Stimulated activated CD4-positive, alpha-beta T cell treated with anti-CD3 and anti-CD28 coated beads, TNF-alpha, amount 100 ng/mL, for 48 hours (primary cell): ENCODE measurements at regions not wholly inside any gene's neighbourhood (a gene's known extent, or its start where the extent isn't known, plus 50 kb on each side); places are given as distances from the start of the nearest gene placed in this dataset.
"Not testable (repeated sequence)": the region's sequence is repeated elsewhere in the genome, so short reads cannot be mapped to it uniquely, and the experiment has no call there.

ENCODE experiments used
- DNase-seq, 3 donors: peaks; one replicate each; pipeline ENCODE4 v3.0.0-alpha.2; 2020; ENCODE audit warnings: low read depth in 3 of 3

DNA sequence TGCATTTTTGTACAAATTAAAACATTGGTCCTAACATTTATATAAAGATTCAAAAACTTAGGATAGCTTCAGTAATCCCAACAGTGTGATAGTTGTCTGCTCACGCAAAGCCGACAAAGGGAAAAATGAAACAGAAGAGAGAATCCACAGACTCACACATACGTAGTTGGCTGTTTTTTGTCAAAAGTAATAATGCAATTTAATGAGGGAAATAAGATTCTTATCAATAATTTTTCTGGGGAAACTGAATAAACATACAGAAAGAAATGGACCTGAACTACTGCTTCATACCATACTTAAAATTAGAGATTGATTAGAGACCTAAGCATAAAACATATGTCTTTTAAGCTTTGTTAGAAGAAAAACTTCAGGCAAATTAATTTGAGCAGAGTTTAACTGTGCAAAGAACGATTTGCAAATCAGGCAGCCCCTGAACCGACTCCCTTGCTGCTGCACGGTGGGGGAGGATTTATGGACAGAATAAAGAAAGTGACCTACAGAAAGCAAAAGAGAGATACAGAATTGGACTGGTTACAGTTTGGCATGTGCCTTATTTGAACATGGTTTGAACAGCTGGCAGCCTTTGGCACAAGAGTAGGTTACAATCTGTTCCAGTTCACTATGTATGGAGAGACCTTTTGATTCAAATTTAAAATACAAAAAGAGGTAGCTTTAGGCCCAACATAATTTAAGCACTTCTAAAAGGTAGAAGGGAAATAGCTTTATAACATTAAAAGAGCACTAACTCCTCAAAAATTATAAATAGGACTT, 64.9 kb upstream of the CTSV start:
- DNase-seq: not testable (repeated sequence)

DNA sequence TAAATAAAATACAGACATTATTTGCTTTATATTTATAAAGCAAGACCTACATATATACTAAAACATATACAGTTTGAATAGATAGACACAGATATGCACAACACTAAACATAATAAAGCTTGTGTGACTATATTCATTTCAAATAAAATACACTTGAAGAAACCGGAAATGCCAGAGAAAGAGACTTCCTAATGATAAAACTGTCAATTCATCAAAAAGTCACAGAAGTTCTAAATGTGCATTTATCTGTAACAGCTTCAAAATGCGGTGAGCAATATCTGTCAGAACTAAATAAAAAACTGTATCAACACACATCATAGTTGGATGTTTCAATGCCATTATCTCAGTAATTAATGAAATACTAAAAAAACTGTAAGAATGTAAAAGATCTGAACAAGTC, 60.6 kb upstream of the CTSV start:
- DNase-seq: not testable (repeated sequence)

DNA sequence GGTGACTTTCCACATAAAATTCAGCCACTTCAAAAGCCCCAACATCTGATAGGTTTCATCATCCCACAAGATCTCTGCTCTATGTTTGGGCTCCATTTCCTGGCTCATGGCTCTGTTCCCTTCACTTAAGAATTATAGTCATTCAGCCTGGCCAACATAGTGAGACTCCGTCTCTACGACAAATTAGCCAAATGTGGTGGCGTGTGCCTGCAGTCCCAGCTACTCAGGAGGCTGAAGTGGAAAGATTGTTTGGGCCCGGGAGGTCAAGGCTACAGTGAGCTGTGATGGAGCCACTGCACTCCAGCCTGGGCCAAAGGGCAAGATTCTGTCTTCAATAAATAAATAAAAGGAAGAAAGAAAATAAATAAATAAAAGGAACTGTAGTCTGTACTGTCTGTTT, 57.9 kb upstream of the CTSV start:
- no peak for DNase-seq

DNA sequence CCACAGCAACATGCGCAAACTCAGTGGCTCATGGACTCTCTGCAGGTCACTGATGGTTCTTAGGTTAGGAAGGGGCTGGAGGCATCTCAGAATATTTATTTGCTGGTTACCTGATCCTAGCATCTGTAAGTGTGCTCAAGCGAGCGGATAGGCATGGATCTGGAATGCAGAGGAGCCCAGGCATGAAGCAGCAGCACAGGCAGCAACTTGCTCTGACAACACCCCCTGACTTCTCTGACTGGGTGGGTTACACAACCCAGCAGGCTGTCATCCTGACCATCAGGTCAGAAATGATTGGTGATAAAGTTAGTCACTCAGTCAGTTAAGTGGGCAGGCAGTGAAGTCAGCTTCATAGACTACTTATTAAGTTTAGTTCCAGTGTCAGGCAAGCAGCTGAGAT, 50.4 kb upstream of the CTSV start:
- DNase-seq: not testable (repeated sequence)
